ENCODE measurements at regions not wholly inside any gene's neighbourhood (a gene's known extent, or its start where the extent isn't known, plus 50 kb on each side); places are given as distances from the start of the nearest gene placed in this dataset.

- no peak for DNase-seq (ENCODE audit: low read depth in 2 of 2, low spot score in 1 of 2)
Observed at GRCh38 chr9:88326936-88327335, 61.3 kb upstream of the SPIN1 start.

DNA sequence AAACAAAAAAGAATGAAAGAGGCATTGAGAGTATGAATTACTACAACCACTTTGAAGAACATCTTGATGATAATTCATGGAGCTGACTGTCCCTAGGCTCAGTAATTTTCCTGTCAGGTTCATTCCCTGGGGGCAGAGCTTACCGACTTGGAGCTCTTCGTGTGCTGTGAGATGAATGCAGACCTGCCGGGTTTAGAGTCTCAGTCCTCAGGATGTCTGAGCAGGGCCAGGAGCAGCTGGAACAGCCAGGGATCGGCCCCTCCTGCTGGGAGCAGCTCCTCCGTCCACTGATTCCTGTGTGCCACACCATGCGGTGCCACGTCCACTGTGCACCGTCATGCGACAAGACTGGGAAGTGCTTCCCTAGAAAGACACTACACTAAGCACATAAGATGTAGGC, 62.2 kb upstream of the SPIN1 start:
- DNase-seq (ENCODE audit: low read depth in 2 of 2, low spot score in 1 of 2): no peak

GRCh38 chr9:88322906-88323566, 65.2 kb upstream of the SPIN1 start:
- DNase-seq (ENCODE audit: low read depth in 2 of 2, low spot score in 1 of 2): peak; percentile 9 to 15

DNA sequence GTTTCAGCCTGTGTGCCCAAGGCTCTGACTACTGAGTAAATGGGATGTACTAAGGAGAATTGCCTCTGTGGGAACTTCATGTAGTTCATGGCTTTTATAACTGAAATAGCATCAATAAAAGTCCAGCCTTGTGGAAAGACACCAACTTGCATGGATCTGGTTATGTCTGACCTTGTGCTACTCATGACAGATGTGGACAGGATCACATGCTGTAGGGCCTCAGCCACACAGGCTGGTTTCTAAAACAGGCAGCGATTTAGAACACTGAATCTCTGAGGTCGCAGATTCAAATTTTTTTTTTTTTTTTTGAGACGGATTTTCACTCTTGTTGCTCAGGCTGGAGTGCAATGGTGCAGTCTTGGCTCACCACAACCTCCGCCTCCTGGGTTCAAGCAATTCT, 66.5 kb upstream of the SPIN1 start:
- no peak for DNase-seq (ENCODE audit: low read depth in 2 of 2, low spot score in 1 of 2)

GRCh38 chr9:88320748-88321415, 67.4 kb upstream of the SPIN1 start:
- no peak for DNase-seq (ENCODE audit: low read depth in 2 of 2, low spot score in 1 of 2)

DNA sequence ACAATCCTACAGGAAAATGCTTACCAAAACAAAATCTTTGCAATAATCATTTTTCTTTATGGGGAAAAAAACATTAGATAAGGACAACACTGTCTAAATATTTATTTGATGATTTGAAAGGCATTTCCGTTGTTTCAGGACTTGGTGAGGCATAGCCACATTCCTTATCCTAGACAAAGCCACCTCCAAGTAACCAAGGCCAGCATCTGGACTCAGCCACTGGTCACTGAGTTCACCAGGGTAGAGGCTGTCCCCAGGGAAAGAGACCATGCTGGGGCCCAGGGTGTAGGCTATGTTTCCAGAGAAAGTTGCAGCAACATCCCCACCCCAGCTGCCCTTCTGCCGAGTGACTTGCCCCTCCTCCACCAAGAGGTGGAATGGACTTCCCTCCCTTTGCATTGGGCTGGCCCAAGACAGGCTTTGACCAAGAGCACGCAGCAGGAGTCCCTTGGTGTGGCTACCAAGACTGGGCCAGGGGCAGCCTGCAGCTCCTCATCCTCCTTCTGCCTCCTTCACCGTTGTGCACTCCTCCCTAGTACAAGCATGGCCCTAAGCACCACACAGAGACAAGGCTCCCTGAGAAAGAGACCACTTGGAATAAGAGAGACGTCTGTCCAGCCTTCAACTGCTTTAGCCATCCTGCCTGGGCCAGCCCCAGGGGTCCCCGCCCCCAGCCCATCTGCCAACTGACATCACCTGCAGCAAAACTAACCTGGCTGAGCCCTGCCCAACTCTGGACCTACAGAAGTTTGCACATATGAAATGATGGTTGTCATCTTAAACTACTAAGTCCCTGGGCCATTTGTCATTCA, 68.1 kb upstream of the SPIN1 start:
- DNase-seq (ENCODE audit: low read depth in 2 of 2, low spot score in 1 of 2): no peak

GRCh38 chr9:88313364-88314220, 74.7 kb upstream of the SPIN1 start:
- DNase-seq (ENCODE audit: low read depth in 2 of 2, low spot score in 1 of 2): no peak

DNA sequence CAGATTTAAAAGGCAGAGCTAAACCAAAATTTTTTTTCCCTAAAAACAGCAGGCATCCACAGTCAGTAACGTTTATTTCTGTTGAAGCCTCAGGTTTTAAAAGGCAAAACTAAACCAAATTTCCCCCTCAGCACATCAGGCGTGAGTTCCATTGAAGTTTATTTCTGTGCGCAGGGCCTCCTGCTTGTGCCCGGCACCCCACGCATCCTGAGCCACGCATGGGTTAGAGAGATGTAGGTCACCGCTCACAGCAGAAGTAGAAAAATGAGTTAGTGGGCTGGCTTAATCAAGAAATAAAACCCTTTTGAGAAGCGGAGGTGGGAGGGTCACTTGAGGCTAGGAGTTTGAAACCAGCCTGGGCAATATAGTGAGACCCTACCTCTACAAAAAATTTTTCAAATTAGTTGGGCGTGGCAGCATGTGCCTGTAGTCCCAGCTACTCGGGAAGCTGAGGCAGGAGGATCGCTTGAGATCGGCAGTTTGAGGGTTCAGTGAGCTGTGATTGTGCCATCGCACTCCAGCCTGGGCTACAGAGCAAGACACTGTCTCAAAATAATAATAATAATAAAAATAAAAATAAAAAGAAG, 75.6 kb upstream of the SPIN1 start:
- DNase-seq (ENCODE audit: low read depth in 2 of 2, low spot score in 1 of 2): no peak

DNA sequence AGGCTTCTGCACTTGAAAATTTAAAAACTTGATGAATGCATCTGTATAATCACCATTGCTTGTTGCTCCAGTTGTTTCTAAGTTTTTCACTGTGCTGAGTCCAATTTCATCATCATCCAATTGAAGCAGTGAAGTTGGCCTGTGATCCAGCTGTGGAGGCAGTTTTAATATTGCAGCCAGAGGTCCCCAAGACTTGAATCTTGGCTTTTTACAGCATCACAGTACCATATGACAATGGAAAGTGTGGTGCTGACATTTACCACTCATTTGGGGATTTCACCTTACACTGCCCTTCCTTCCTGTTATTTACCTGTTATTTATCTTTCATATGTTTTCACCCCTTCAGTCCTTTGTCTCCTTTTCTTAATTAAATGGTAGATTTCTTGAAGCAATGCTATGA, 76.2 kb upstream of the SPIN1 start:
- DNase-seq (ENCODE audit: low read depth in 2 of 2, low spot score in 1 of 2): no peak

GRCh38 chr9:88310310-88310980, 77.8 kb upstream of the SPIN1 start:
- no peak for DNase-seq (ENCODE audit: low read depth in 2 of 2, low spot score in 1 of 2)

- DNase-seq (ENCODE audit: low read depth in 2 of 2, low spot score in 1 of 2): no peak
Observed at GRCh38 chr9:88308831-88309560, 79.2 kb upstream of the SPIN1 start.

- DNase-seq (ENCODE audit: low read depth in 2 of 2, low spot score in 1 of 2): no peak
Observed at GRCh38 chr9:88307136-88307535, 81.1 kb upstream of the SPIN1 start.

GRCh38 chr9:88303721-88304451, 84.4 kb upstream of the SPIN1 start:
- no peak for DNase-seq (ENCODE audit: low read depth in 2 of 2, low spot score in 1 of 2)

- no peak for DNase-seq (ENCODE audit: low read depth in 2 of 2, low spot score in 1 of 2)
Observed at GRCh38 chr9:88302579-88303324, 85.5 kb upstream of the SPIN1 start.

GRCh38 chr9:88300556-88300955, 87.7 kb upstream of the SPIN1 start:
- DNase-seq (ENCODE audit: low read depth in 2 of 2, low spot score in 1 of 2): no peak

- no peak for DNase-seq (ENCODE audit: low read depth in 2 of 2, low spot score in 1 of 2)
Observed at GRCh38 chr9:88291856-88292255, 96.4 kb upstream of the SPIN1 start.

GRCh38 chr9:88291056-88291455, 97.2 kb upstream of the SPIN1 start:
- DNase-seq (ENCODE audit: low read depth in 2 of 2, low spot score in 1 of 2): no peak

DNA sequence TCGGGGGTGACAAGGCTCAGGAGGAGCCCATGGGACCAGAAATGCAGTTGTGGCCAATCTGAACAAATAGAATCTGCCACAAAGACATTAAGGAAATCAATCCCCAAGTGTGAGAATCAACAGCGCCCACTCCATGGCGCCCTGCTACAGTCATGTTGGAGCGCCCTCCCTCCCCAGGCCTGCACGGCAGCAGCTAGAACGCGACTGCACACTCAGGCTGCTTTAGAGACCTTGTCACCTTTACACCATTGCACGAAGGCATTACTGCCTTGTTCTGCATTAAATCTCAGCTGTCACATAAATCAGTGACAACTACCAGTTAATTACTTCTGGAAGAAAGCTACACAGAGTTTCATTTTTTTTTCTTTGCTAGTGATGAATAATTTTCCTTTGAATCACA, 98.7 kb upstream of the SPIN1 start:
- DNase-seq (ENCODE audit: low read depth in 2 of 2, low spot score in 1 of 2): no peak

Data from stimulated activated CD8-positive, alpha-beta memory T cell treated with anti-CD3 and anti-CD28 coated beads, Interleukin-4, amount 100 ng/mL, for 1 hour (primary cell).